T-cell (primary cell): ENCODE measurements at regions not wholly inside any gene's neighbourhood (a gene's known extent, or its start where the extent isn't known, plus 50 kb on each side); places are given as distances from the start of the nearest gene placed in this dataset.

ENCODE experiments used
- ATAC-seq, 4 experiments: fragments of 200-7000 bp in 3 of 4; fragments of 150-1000 bp in 1 of 4; cut with Tn5 transposase; replicated peaks in 1 of 4; 1 replicate in 3 of 4; 2 replicates in 1 of 4; pipeline ENCODE4 v1.10.0; 2021; ENCODE audit warnings: moderate library complexity in 3 of 4, mild to moderate bottlenecking in 2 of 4, moderate number of reproducible peaks in 1 of 4
- CTCF ChIA-PET, 2 donors: fragments of 300-600 bp; sonication (Branson Sonifier 250); formaldehyde crosslinking; loops; one replicate each; lab custom pipeline; 2022; ENCODE audit warnings: antibody characterized with exemption in 2 of 2; lab: Charles Lee
- POLR2A ChIA-PET, 2 donors: fragments of 300-600 bp; sonication (Branson Sonifier 250); formaldehyde crosslinking; loops; one replicate each; lab custom pipeline; 2022; ENCODE audit warnings: antibody characterized with exemption in 2 of 2; lab: Charles Lee
- DNase-seq, 35 experiments: peaks; one replicate each; pipeline versions ENCODE4 v3.0.0 to v3.0.0-alpha.2; 2013 to 2023
- H3K27ac ChIP-seq: one replicate; pipeline ENCODE4 v1.5.1; 2013; ENCODE audit warnings: low read length
- H3K27me3 ChIP-seq, 2 experiments: replicated peaks in 1 of 2; 1 replicate in 1 of 2; 2 replicates in 1 of 2; pipeline versions ENCODE4 v1.6.1 to v1.7.0; 2013; ENCODE audit warnings: low read length in 1 of 2, mixed read lengths in 1 of 2; ENCODE audit not compliant: control insufficient read depth in 2 of 2, insufficient read depth in 2 of 2; ENCODE audit errors: extremely low read depth in 1 of 2
- H3K36me3 ChIP-seq, 2 donors: 1 replicate in 1 of 2; 2 replicates in 1 of 2; pipeline versions ENCODE4 v1.6.1 to v1.7.0; 2013; ENCODE audit warnings: low read length in 1 of 2; ENCODE audit not compliant: control insufficient read depth in 2 of 2, insufficient read depth in 1 of 2; ENCODE audit errors: extremely low read depth in 1 of 2
- H3K4me1 ChIP-seq, 2 experiments: 1 replicate in 1 of 2; 2 replicates in 1 of 2; pipeline versions ENCODE4 v1.6.1 to v1.7.0; 2013; ENCODE audit warnings: low read length in 2 of 2, mixed read lengths in 1 of 2; ENCODE audit not compliant: insufficient read depth in 2 of 2, control insufficient read depth in 1 of 2; ENCODE audit errors: extremely low read depth in 1 of 2
- H3K4me3 ChIP-seq, 2 donors: 1 replicate in 1 of 2; 2 replicates in 1 of 2; pipeline versions ENCODE4 v1.5.1 to v1.7.0; 2013; ENCODE audit warnings: mild to moderate bottlenecking in 2 of 2, low read length in 1 of 2, moderate library complexity in 1 of 2; ENCODE audit not compliant: control insufficient read depth in 1 of 2; ENCODE audit errors: extremely low read depth in 1 of 2
- H3K9me3 ChIP-seq: 2 replicates; pipeline ENCODE4 v1.7.0; 2013
- H3K27ac Mint-ChIP-seq, 2 donors: one replicate each; pipeline ENCODE4 v1.8.0; 2020 to 2021; ENCODE audit warnings: mild to moderate bottlenecking in 2 of 2, mixed read lengths in 2 of 2
- H3K27me3 Mint-ChIP-seq, 2 donors: one replicate each; pipeline ENCODE4 v1.8.0; 2021 to 2022; ENCODE audit warnings: mixed read lengths in 2 of 2
- H3K36me3 Mint-ChIP-seq: one replicate; pipeline ENCODE4 v1.8.0; 2021; ENCODE audit warnings: mixed read lengths
- H3K4me1 Mint-ChIP-seq, 3 donors: one replicate each; pipeline ENCODE4 v1.8.0; 2020 to 2022; ENCODE audit warnings: mixed read lengths in 3 of 3, mild to moderate bottlenecking in 1 of 3
- H3K4me3 Mint-ChIP-seq, 3 donors: one replicate each; pipeline ENCODE4 v1.8.0; 2020 to 2022; ENCODE audit warnings: mild to moderate bottlenecking in 3 of 3, mixed read lengths in 3 of 3, moderate library complexity in 3 of 3
- H3K9me3 Mint-ChIP-seq, 3 donors: one replicate each; pipeline ENCODE4 v1.8.0; 2020 to 2022; ENCODE audit warnings: mixed read lengths in 3 of 3
- WGBS: methylation state at CpG from one replicate; pipeline ENCODE4 v1.1.5; 2013; ENCODE audit warnings: missing lambda C conversion rate; ENCODE audit not compliant: insufficient coverage; 5-methylcytosine and 5-hydroxymethylcytosine counted together

- ChIA-PET POLR2A (no interaction called here), CTCF (no interaction called here)
- Mint-ChIP-seq H3K4me1 (no peaks in the 10 kb centered on the region), H3K27me3 (no peaks in the 10 kb centered on the region), H3K9me3 (peaks cover 0 to 4% (median 0%) of the 10 kb centered on the region in 3 donors), H3K27ac (no peak overlapping the region), H3K4me3 (no peak overlapping the region), H3K36me3 (no peaks in the 10 kb centered on the region)
- Histone ChIP-seq H3K36me3 (no peaks in the 10 kb centered on the region), H3K9me3 (no peaks in the 10 kb centered on the region), H3K27me3 (no peaks in the 10 kb centered on the region), H3K27ac (no peak overlapping the region), H3K4me3 (no peak overlapping the region), H3K4me1 (no peaks in the 10 kb centered on the region)
- no peak for DNase-seq
- ATAC-seq = no peak
- no CpG with 5 or more reads among the region's 6 CpGs for WGBS
These were observed 219.0 kb upstream of the DSEL start for GRCh38 chr18:67735506-67735905.

- H3K4me3 Mint-ChIP-seq = no peak overlapping the region
- POLR2A ChIA-PET = no interaction called here
These were observed 216.6 kb upstream of the DSEL start for GRCh38 chr18:67733088-67733487.

GRCh38 chr18:67731851-67732250 lies 215.3 kb upstream of the DSEL start:
- no CpG with 5 or more reads among the region's 1 CpG for WGBS
- ChIA-PET POLR2A (no interaction called here), CTCF (no interaction called here)
- H3K27ac Mint-ChIP-seq = no peak overlapping the region
- no peak for ATAC-seq
- H3K4me1 ChIP-seq = no peaks in the 10 kb centered on the region
- H3K36me3 ChIP-seq = no peaks in the 10 kb centered on the region
- H3K4me1 Mint-ChIP-seq = no peaks in the 10 kb centered on the region
- peaks cover 0 to 4% (median 4%) of the 10 kb centered on the region in 3 donors for H3K9me3 Mint-ChIP-seq
- H3K4me3 Mint-ChIP-seq = no peak overlapping the region
- H3K27me3 ChIP-seq = no peaks in the 10 kb centered on the region
- peaks cover 0 to 4% of the 10 kb centered on the region in 2 donors for H3K27me3 Mint-ChIP-seq
- no peaks in the 10 kb centered on the region for H3K36me3 Mint-ChIP-seq
- no peak overlapping the region for H3K4me3 ChIP-seq
- no peak for DNase-seq
- no peaks in the 10 kb centered on the region for H3K9me3 ChIP-seq
- no peak overlapping the region for H3K27ac ChIP-seq

More at GRCh38 chr18:67733088-67733487, 216.6 kb upstream of the DSEL start:
- H3K36me3 Mint-ChIP-seq = no peaks in the 10 kb centered on the region
- no peak overlapping the region for H3K4me3 ChIP-seq
- no peaks in the 10 kb centered on the region for H3K9me3 ChIP-seq
- no peak overlapping the region for H3K27ac ChIP-seq
- ATAC-seq = no peak
- H3K27me3 ChIP-seq = no peaks in the 10 kb centered on the region
- H3K27me3 Mint-ChIP-seq = no peaks in the 10 kb centered on the region
- no peaks in the 10 kb centered on the region for H3K4me1 Mint-ChIP-seq
- no CpG with 5 or more reads among the region's 1 CpG for WGBS
- peaks cover 0 to 4% (median 0%) of the 10 kb centered on the region in 3 donors for H3K9me3 Mint-ChIP-seq
- no peak overlapping the region for H3K27ac Mint-ChIP-seq
- no peaks in the 10 kb centered on the region for H3K36me3 ChIP-seq
- DNase-seq = no peak
- H3K4me1 ChIP-seq = no peaks in the 10 kb centered on the region
- CTCF ChIA-PET = no interaction called here

- Mint-ChIP-seq H3K27me3 (peaks cover 0 to 4% of the 10 kb centered on the region in 2 donors), H3K9me3 (peaks cover 0 to 9% (median 4%) of the 10 kb centered on the region in 3 donors), H3K36me3 (no peaks in the 10 kb centered on the region), H3K4me3 (no peak overlapping the region), H3K4me1 (no peaks in the 10 kb centered on the region), H3K27ac (no peak overlapping the region)
- WGBS = 86% methylated on average over 1 of the region's 4 CpGs
- no peak overlapping the region for H3K4me3 ChIP-seq
- no peaks in the 10 kb centered on the region for H3K36me3 ChIP-seq
- DNase-seq = no peak
- no peak overlapping the region for H3K27ac ChIP-seq
- ATAC-seq = no peak
- POLR2A ChIA-PET = no interaction called here
- no peaks in the 10 kb centered on the region for H3K9me3 ChIP-seq
- H3K4me1 ChIP-seq = no peaks in the 10 kb centered on the region
- H3K27me3 ChIP-seq = no peaks in the 10 kb centered on the region
- CTCF ChIA-PET = no interaction called here
These were observed 214.4 kb upstream of the DSEL start for GRCh38 chr18:67730886-67731285.

GRCh38 chr18:67728364-67728763 lies 211.8 kb upstream of the DSEL start:
- H3K27me3 Mint-ChIP-seq = peaks cover 0 to 4% of the 10 kb centered on the region in 2 donors
- H3K36me3 Mint-ChIP-seq = no peaks in the 10 kb centered on the region
- H3K27ac Mint-ChIP-seq = no peak overlapping the region
- ChIA-PET CTCF (no interaction called here), POLR2A (no interaction called here)
- WGBS = no CpG with 5 or more reads among the region's 2 CpGs
- H3K4me3 ChIP-seq = no peak overlapping the region
- ATAC-seq (no peak), DNase-seq (no peak)
- H3K9me3 Mint-ChIP-seq = peaks cover 0 to 16% (median 7%) of the 10 kb centered on the region in 3 donors
- no peaks in the 10 kb centered on the region for H3K4me1 ChIP-seq
- no peak overlapping the region for H3K4me3 Mint-ChIP-seq
- no peaks in the 10 kb centered on the region for H3K27me3 ChIP-seq
- H3K27ac ChIP-seq = no peak overlapping the region
- no peaks in the 10 kb centered on the region for H3K9me3 ChIP-seq
- H3K4me1 Mint-ChIP-seq = no peaks in the 10 kb centered on the region
- H3K36me3 ChIP-seq = no peaks in the 10 kb centered on the region

GRCh38 chr18:67726882-67727281 lies 210.4 kb upstream of the DSEL start:
- no peaks in the 10 kb centered on the region for H3K4me1 ChIP-seq
- POLR2A ChIA-PET = no interaction called here
- Mint-ChIP-seq H3K9me3 (peaks cover 3 to 19% (median 7%) of the 10 kb centered on the region in 3 donors), H3K36me3 (no peaks in the 10 kb centered on the region), H3K27ac (no peak overlapping the region), H3K4me3 (no peak overlapping the region), H3K4me1 (no peaks in the 10 kb centered on the region), H3K27me3 (peaks cover 0 to 4% of the 10 kb centered on the region in 2 donors)
- no peaks in the 10 kb centered on the region for H3K27me3 ChIP-seq
- no peak overlapping the region for H3K4me3 ChIP-seq
- ATAC-seq = no peak
- CTCF ChIA-PET = no interaction called here
- no peak for DNase-seq
- no peaks in the 10 kb centered on the region for H3K36me3 ChIP-seq
- H3K9me3 ChIP-seq = no peaks in the 10 kb centered on the region
- no peak overlapping the region for H3K27ac ChIP-seq
- no CpG with 5 or more reads among the region's 2 CpGs for WGBS

GRCh38 chr18:67717800-67718199 lies 201.3 kb upstream of the DSEL start:
- 60% methylated on average over 1 of the region's 8 CpGs for WGBS
- CTCF ChIA-PET = no interaction called here

More at GRCh38 chr18:67717800-67718199, 201.3 kb upstream of the DSEL start:
- Histone ChIP-seq H3K9me3 (no peaks in the 10 kb centered on the region), H3K4me3 (no peak overlapping the region), H3K27ac (no peak overlapping the region), H3K27me3 (no peaks in the 10 kb centered on the region), H3K4me1 (no peaks in the 10 kb centered on the region), H3K36me3 (no peaks in the 10 kb centered on the region)
- no peak overlapping the region for H3K4me3 Mint-ChIP-seq
- POLR2A ChIA-PET = no interaction called here
- peaks cover 0 to 6% (median 2%) of the 10 kb centered on the region in 3 donors for H3K9me3 Mint-ChIP-seq
- H3K27ac Mint-ChIP-seq = no peak overlapping the region
- ATAC-seq (no peak), DNase-seq (no peak)
- no peaks in the 10 kb centered on the region for H3K4me1 Mint-ChIP-seq
- no peaks in the 10 kb centered on the region for H3K27me3 Mint-ChIP-seq
- H3K36me3 Mint-ChIP-seq = no peaks in the 10 kb centered on the region
